Panc1 (cell line): ENCODE measurements at regions not wholly inside any gene's neighbourhood (a gene's known extent, or its start where the extent isn't known, plus 50 kb on each side); places are given as distances from the start of the nearest gene placed in this dataset.

ENCODE experiments used
- ATAC-seq: fragments of 200-7000 bp; cut with Tn5 transposase; 2 replicates; pipeline ENCODE4 v1.9.1; 2020; ENCODE audit warnings: mild to moderate bottlenecking, moderate library complexity
- BruUV-seq: library from RNA; stranded (reverse); fragments of 400-500 nt; replicated peaks from 2 replicates; lab custom pipeline; 2021; lab: Mats Ljungman, UMichigan
- CTCF ChIA-PET: fragments of 300-600 bp; sonication (Branson Sonifier 250); formaldehyde crosslinking; loops from one replicate; lab custom pipeline; 2022; ENCODE audit warnings: antibody characterized with exemption; lab: Charles Lee
- POLR2A ChIA-PET: fragments of 300-600 bp; sonication (Branson Sonifier 250); formaldehyde crosslinking; loops from one replicate; lab custom pipeline; 2022; ENCODE audit warnings: antibody characterized with exemption; lab: Charles Lee
- DNase-seq: peaks from one replicate; pipeline ENCODE4 v3.0.0-alpha.2; 2010; ENCODE audit warnings: low read depth, low spot score
- H3K27ac ChIP-seq: 2 replicates; pipeline ENCODE4 v1.5.1; 2011; ENCODE audit warnings: mild to moderate bottlenecking, low read length, inconsistent platforms
- H3K27me3 ChIP-seq: fragments of 200-500 bp; sonication (Bioruptor generic); 2 replicates; pipeline ENCODE4 v1.6.0; 2014; ENCODE audit warnings: low read length, inconsistent platforms; ENCODE audit not compliant: control insufficient read depth, insufficient read depth
- H3K36me3 ChIP-seq: fragments of 200-500 bp; sonication (Bioruptor generic); 2 replicates; pipeline ENCODE4 v1.5.1; 2014; ENCODE audit warnings: inconsistent platforms, mild to moderate bottlenecking, low read length, moderate library complexity; ENCODE audit not compliant: control insufficient read depth, insufficient read depth
- H3K4me1 ChIP-seq: 2 replicates; pipeline ENCODE4 v1.5.1; 2011; ENCODE audit warnings: inconsistent platforms, mild to moderate bottlenecking, low read length, moderate library complexity; ENCODE audit not compliant: control insufficient read depth, insufficient read depth
- H3K4me3 ChIP-seq, 2 experiments: 2 replicates each; pipeline ENCODE4 v1.5.1; 2011 to 2012; ENCODE audit warnings: low read depth in 2 of 2, low read length in 2 of 2, mild to moderate bottlenecking in 2 of 2, inconsistent platforms in 1 of 2, moderate library complexity in 1 of 2
- H3K9me3 ChIP-seq: fragments of 200-500 bp; sonication (Bioruptor generic); 2 replicates; pipeline ENCODE4 v1.5.1; 2014; ENCODE audit warnings: low read depth, mild to moderate bottlenecking, inconsistent platforms, low read length, moderate library complexity; ENCODE audit not compliant: control insufficient read depth, insufficient read depth
- CTCF ChIP-seq: fragments of 450-650 bp; IDR thresholded peaks from 2 replicates; pipeline ENCODE4 v1.5.1; 2017; ENCODE audit warnings: mild to moderate bottlenecking
- POLR2AphosphoS5 ChIP-seq: IDR thresholded peaks from 2 replicates; pipeline ENCODE4 v1.6.1; 2012; ENCODE audit warnings: mild to moderate bottlenecking, low read depth, low read length, moderate library complexity
- REST ChIP-seq, 2 experiments: IDR thresholded peaks; 2 replicates each; pipeline ENCODE4 v1.6.1; 2011 to 2012; ENCODE audit warnings: low read depth in 2 of 2, control low read depth in 1 of 2, low read length in 1 of 2, mild to moderate bottlenecking in 1 of 2, moderate library complexity in 1 of 2; ENCODE audit not compliant: insufficient read depth in 1 of 2
- SIN3A ChIP-seq: IDR thresholded peaks from 2 replicates; pipeline ENCODE4 v1.6.1; 2012; ENCODE audit warnings: low read depth, mild to moderate bottlenecking, low read length, moderate library complexity, borderline replicate concordance; ENCODE audit not compliant: insufficient read depth
- TCF7L2 ChIP-seq: IDR thresholded peaks from 2 replicates; pipeline ENCODE4 v1.6.1; 2011; ENCODE audit warnings: mild to moderate bottlenecking, low read depth, low read length, inconsistent platforms
- in situ Hi-C: cut with HindIII; loops from 2 replicates; pipeline ENCODE4 v1.10.0; 2016; ENCODE audit warnings: low sequenced_read_pairs, low pct_unique_long_range_greater_than_20kb
- intact Hi-C: fragments of 100-400 bp; cut with micrococcal nuclease; formaldehyde crosslinking; loops from one replicate; pipeline ENCODE4 v1.10.0; 2022; ENCODE audit not compliant: unreplicated experiment

- ATAC-seq (no peak), DNase-seq (no peak)
- ChIA-PET CTCF (no interaction called here), POLR2A (no interaction called here)
- Histone ChIP-seq H3K27me3 (no peaks in the 10 kb centered on the region), H3K36me3 (no peaks in the 10 kb centered on the region), H3K27ac (no peak overlapping the region), H3K4me3 (no peak overlapping the region), H3K4me1 (no peaks in the 10 kb centered on the region), H3K9me3 (no peaks in the 10 kb centered on the region)
- no peak for TF ChIP-seq SIN3A
- no peak for TF ChIP-seq REST (IDR thresholded peaks at IDR 0.05; ENCODE audit: insufficient read depth in 1 of 2, low read depth in 2 of 2, low read length in 1 of 2)
- no peak for TF ChIP-seq CTCF
- TF ChIP-seq POLR2AphosphoS5 = no peak
- no peak for TF ChIP-seq TCF7L2
- intact Hi-C loops (no loop called here), in situ Hi-C loops (no loop called here)
- no TSS peak for BruUV-seq
Observed at GRCh38 chr5:114727358-114727757, 365.5 kb downstream of the KCNN2 start.

GRCh38 chr5:114726131-114726530 is 364.3 kb downstream of the KCNN2 start:
- no peak overlapping the region for H3K27ac ChIP-seq
- ChIA-PET POLR2A (no interaction called here), CTCF (no interaction called here)
- intact Hi-C loops = no loop called here
- ATAC-seq = no peak
- no peaks in the 10 kb centered on the region for H3K27me3 ChIP-seq
- no TSS peak for BruUV-seq
- H3K36me3 ChIP-seq = no peaks in the 10 kb centered on the region
- no peak for DNase-seq
- no peaks in the 10 kb centered on the region for H3K4me1 ChIP-seq
- no peaks in the 10 kb centered on the region for H3K9me3 ChIP-seq
- in situ Hi-C loops = no loop called here
- no peak for TF ChIP-seq TCF7L2
- TF ChIP-seq CTCF = no peak
- no peak for TF ChIP-seq SIN3A
- TF ChIP-seq REST (IDR thresholded peaks at IDR 0.05; ENCODE audit: insufficient read depth in 1 of 2, low read depth in 2 of 2, low read length in 1 of 2) = no peak
- no peak for TF ChIP-seq POLR2AphosphoS5
- H3K4me3 ChIP-seq = no peak overlapping the region
